ENCODE measurements at regions not wholly inside any gene's neighbourhood (a gene's known extent, or its start where the extent isn't known, plus 50 kb on each side); places are given as distances from the start of the nearest gene placed in this dataset.

DNA sequence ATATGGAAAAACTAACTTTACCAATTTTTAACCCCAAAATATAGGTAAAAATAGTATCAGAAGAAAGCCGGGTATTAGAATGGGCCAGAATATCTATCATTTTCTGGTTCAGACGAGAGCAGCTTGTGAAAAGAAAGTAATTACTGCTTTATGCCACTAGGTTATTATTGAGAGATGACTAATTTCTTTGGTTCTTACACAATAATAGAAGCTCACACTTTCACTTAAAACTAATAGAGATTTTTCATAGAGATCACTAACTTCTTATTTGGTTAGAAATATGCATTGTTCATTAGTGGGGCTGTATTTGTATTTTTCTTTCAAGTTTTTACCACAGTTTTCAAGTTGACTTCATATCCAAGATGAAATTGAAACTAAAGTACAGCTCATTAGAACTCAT is 1241.2 kb upstream of the FLRT2 start:
- no peaks in the 10 kb centered on the region for H3K9me3 ChIP-seq
- no peaks in the 10 kb centered on the region for H3K27me3 ChIP-seq
- no peak overlapping the region for H3K4me3 ChIP-seq
- no peak for DNase-seq
- WGBS, 2 donors = 70 to 79% methylated on average over 2 of the region's 2 CpGs
- intact Hi-C loops (cut with DNase I) = no loop called here
- no peaks in the 10 kb centered on the region for H3K4me1 ChIP-seq
- H3K36me3 ChIP-seq = no peaks in the 10 kb centered on the region
- no peak overlapping the region for H3K27ac ChIP-seq
- TF ChIP-seq, protein P1, sequence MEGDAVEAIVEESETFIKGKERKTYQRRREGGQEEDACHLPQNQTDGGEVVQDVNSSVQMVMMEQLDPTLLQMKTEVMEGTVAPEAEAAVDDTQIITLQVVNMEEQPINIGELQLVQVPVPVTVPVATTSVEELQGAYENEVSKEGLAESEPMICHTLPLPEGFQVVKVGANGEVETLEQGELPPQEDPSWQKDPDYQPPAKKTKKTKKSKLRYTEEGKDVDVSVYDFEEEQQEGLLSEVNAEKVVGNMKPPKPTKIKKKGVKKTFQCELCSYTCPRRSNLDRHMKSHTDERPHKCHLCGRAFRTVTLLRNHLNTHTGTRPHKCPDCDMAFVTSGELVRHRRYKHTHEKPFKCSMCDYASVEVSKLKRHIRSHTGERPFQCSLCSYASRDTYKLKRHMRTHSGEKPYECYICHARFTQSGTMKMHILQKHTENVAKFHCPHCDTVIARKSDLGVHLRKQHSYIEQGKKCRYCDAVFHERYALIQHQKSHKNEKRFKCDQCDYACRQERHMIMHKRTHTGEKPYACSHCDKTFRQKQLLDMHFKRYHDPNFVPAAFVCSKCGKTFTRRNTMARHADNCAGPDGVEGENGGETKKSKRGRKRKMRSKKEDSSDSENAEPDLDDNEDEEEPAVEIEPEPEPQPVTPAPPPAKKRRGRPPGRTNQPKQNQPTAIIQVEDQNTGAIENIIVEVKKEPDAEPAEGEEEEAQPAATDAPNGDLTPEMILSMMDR (IDR thresholded peaks at IDR 0.05) = no peak
- no peak for TF ChIP-seq POLR2AphosphoS5 (IDR thresholded peaks at IDR 0.05)
- TF ChIP-seq POLR2A (IDR thresholded peaks at IDR 0.05) = no peak
- TF ChIP-seq EP300 (IDR thresholded peaks at IDR 0.05) = no peak

DNA sequence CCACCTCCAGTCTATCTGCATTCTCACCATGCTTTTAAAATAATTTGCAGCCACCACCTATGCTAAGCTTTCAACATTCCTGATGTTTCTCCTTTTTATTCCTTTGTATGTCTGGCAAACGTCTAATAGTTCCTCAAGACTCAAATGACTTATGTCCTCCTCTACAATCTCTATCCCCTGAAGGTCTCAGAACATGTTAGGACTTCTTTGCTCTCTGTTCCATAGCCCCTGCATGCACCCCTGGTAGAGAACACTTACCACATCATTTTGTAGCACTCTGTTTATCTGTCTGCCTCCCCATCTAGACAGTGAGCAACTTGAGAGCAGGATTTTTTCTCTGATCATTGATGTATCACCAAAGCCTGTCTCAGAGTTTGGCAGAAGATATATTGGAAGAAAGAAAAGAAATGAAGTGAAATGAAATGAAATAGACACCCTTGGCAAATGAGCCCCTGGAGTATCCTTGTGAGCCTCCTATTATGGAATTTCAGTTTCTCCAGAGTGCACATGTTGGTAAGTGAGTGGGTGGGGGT is 1231.2 kb upstream of the FLRT2 start:
- no peaks in the 10 kb centered on the region for H3K4me1 ChIP-seq
- WGBS, 2 donors = 30 to 56% methylated on average over 1 of the region's 1 CpG
- no peaks in the 10 kb centered on the region for H3K9me3 ChIP-seq
- H3K36me3 ChIP-seq = no peaks in the 10 kb centered on the region
- no peak for TF ChIP-seq POLR2A (IDR thresholded peaks at IDR 0.05)
- TF ChIP-seq, protein P1 (IDR thresholded peaks at IDR 0.05) = no peak
- no peak for TF ChIP-seq EP300 (IDR thresholded peaks at IDR 0.05)
- TF ChIP-seq POLR2AphosphoS5 (IDR thresholded peaks at IDR 0.05) = no peak
- H3K27me3 ChIP-seq = no peaks in the 10 kb centered on the region
- DNase-seq = no peak
- H3K4me3 ChIP-seq = no peak overlapping the region
- H3K27ac ChIP-seq = no peak overlapping the region
- intact Hi-C loops (cut with DNase I) = no loop called here

DNA sequence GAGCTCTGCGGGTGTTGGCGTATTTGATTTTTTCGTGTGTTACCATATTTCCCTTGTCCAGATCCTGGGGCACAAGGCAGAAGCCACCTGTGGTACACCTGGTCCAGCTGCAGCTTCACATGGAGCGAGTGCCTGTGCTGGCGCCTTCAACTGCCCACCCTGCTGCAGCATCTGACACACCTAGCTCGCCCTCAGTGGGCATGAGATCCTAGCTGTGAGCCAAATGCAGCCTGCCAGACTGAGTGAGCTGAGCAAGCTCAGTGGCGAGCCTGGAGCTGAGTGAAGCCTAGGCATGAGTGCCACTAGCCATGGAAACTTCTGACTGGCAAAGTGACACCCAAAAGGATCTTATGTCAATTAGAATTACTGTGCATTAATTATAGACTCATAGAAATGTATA is 1226.8 kb upstream of the FLRT2 start:
- 80 to 89% methylated on average over 7 of the region's 7 CpGs for whole genome bisulfite sequencing, 2 donors
- no peak for DNase-seq
- intact Hi-C loops (cut with DNase I) = no loop called here

DNA sequence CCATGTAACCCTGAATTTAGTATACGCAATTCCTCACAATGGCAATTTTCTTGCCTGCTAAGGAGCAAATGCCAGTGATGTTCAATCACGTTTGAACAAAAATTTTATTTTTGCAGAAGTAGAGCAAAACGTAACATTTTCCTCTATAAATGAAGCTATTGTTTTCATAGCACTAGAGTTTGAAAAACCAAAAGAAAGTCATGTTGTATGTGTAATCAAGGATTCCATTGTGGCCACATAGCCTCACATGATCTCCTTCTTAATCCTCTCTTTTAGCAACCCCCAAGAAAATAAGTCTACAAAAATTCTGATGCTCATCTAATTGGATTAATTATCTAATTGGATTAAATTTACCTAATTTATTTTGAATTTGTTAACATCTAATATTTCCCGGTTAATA is 1217.4 kb upstream of the FLRT2 start:
- Histone ChIP-seq H3K4me3 (no peak overlapping the region), H3K9me3 (peaks cover 0 to 4% (median 0%) of the 10 kb centered on the region in 4 donors)
- TF ChIP-seq POLR2AphosphoS5 (IDR thresholded peaks at IDR 0.05) (no peak), POLR2A (IDR thresholded peaks at IDR 0.05) (no peak), EP300 (IDR thresholded peaks at IDR 0.05) (no peak)
- TF ChIP-seq, protein P1 (IDR thresholded peaks at IDR 0.05) = no peak

More for the DNA sequence above, 1226.8 kb upstream of the FLRT2 start:
- Histone ChIP-seq H3K4me3 (no peak overlapping the region), H3K4me1 (no peaks in the 10 kb centered on the region), H3K27me3 (no peaks in the 10 kb centered on the region), H3K9me3 (peaks cover 0 to 4% (median 2%) of the 10 kb centered on the region in 4 donors), H3K27ac (no peak overlapping the region), H3K36me3 (no peaks in the 10 kb centered on the region)
- no peak for TF ChIP-seq POLR2A (IDR thresholded peaks at IDR 0.05)
- no peak for TF ChIP-seq POLR2AphosphoS5 (IDR thresholded peaks at IDR 0.05)
- TF ChIP-seq, protein P1 (IDR thresholded peaks at IDR 0.05) = no peak
- TF ChIP-seq EP300 (IDR thresholded peaks at IDR 0.05) = no peak

DNA sequence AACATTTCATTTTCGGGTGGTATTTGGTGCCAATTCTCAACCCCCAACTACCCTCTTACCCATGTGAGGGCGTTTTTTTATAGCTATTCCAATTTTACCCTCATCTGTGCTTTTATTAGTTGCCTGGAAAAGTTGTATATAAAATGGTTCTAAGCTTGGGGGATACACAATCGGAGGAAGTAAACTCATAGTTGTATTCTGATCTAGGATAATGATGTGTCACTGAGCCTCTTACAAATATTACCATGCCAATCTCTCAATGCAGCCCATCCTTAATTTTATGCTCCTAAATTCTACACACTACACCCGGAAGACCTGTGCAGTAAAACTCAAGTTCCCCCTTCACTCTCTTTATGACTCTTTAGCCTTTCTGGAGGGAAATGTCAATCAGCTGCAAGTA is 1206.5 kb upstream of the FLRT2 start:
- TF ChIP-seq POLR2A (IDR thresholded peaks at IDR 0.05) (no peak), POLR2AphosphoS5 (IDR thresholded peaks at IDR 0.05) (no peak), EP300 (IDR thresholded peaks at IDR 0.05) (no peak)
- TF ChIP-seq, protein P1 (IDR thresholded peaks at IDR 0.05) = no peak
- WGBS, 2 donors = 52 to 69% methylated on average over 4 of the region's 4 CpGs
- Histone ChIP-seq H3K4me3 (no peak overlapping the region), H3K9me3 (no peaks in the 10 kb centered on the region), H3K4me1 (peaks cover 0 to 9% (median 2%) of the 10 kb centered on the region in 4 donors), H3K36me3 (no peaks in the 10 kb centered on the region), H3K27ac (no peak overlapping the region), H3K27me3 (no peaks in the 10 kb centered on the region)
- intact Hi-C loops (cut with DNase I) = no loop called here
- DNase-seq = no peak

More for the DNA sequence above, 1217.4 kb upstream of the FLRT2 start:
- H3K36me3 ChIP-seq = no peaks in the 10 kb centered on the region
- 77 to 91% methylated on average over 4 of the region's 4 CpGs for WGBS, 2 donors
- no peak for DNase-seq
- intact Hi-C loops (cut with DNase I) = no loop called here
- no peak overlapping the region for H3K27ac ChIP-seq
- no peaks in the 10 kb centered on the region for H3K27me3 ChIP-seq
- H3K4me1 ChIP-seq = no peaks in the 10 kb centered on the region

All from sigmoid colon (tissue), 6 donors.